H9 (cell line): ENCODE measurements at regions not wholly inside any gene's neighbourhood (a gene's known extent, or its start where the extent isn't known, plus 50 kb on each side); places are given as distances from the start of the nearest gene placed in this dataset.

Experiments used
- DNase-seq: peaks from one replicate; pipeline ENCODE4 v3.0.0-alpha.2; 2017
- H2AFZ ChIP-seq: one replicate; pipeline ENCODE4 v1.6.1; 2013; ENCODE audit warnings: mild to moderate bottlenecking, low read length, control low read depth, moderate library complexity
- H2AK5ac ChIP-seq: 2 replicates; pipeline ENCODE4 v1.6.1; 2013; ENCODE audit warnings: low read length, control low read depth, mixed read lengths; ENCODE audit not compliant: insufficient read length
- H2BK120ac ChIP-seq: one replicate; pipeline ENCODE4 v1.6.1; 2013; ENCODE audit warnings: low read depth, mild to moderate bottlenecking, low read length, control low read depth, inconsistent platforms; ENCODE audit not compliant: poor library complexity, severe bottlenecking
- H2BK12ac ChIP-seq: 2 replicates; pipeline ENCODE4 v1.6.1; 2013; ENCODE audit warnings: low read length, control low read depth, mixed read lengths, low read depth; ENCODE audit not compliant: insufficient read length
- H2BK15ac ChIP-seq: 2 replicates; pipeline ENCODE4 v1.6.1; 2013; ENCODE audit warnings: low read depth, low read length, control low read depth
- H2BK20ac ChIP-seq: one replicate; pipeline ENCODE4 v1.6.1; 2013; ENCODE audit warnings: low read depth, mild to moderate bottlenecking, low read length, control low read depth, inconsistent platforms; ENCODE audit not compliant: poor library complexity, severe bottlenecking
- H2BK5ac ChIP-seq: 2 replicates; pipeline ENCODE4 v1.6.1; 2013; ENCODE audit warnings: low read length, control low read depth, mixed read lengths; ENCODE audit not compliant: insufficient read length
- H3K14ac ChIP-seq: 2 replicates; pipeline ENCODE4 v1.6.1; 2013; ENCODE audit warnings: low read length, control low read depth; ENCODE audit not compliant: insufficient read depth
- H3K18ac ChIP-seq: 2 replicates; pipeline ENCODE4 v1.6.1; 2013; ENCODE audit warnings: low read depth, mild to moderate bottlenecking, mixed read lengths, low read length, control low read depth; ENCODE audit not compliant: insufficient read length
- H3K23ac ChIP-seq: 2 replicates; pipeline ENCODE4 v1.6.1; 2013; ENCODE audit warnings: low read length, control low read depth, mixed read lengths, low read depth; ENCODE audit not compliant: insufficient read length
- H3K23me2 ChIP-seq: 2 replicates; pipeline ENCODE4 v1.6.1; 2013; ENCODE audit warnings: low read depth, mild to moderate bottlenecking, mixed read lengths, low read length, control low read depth; ENCODE audit not compliant: insufficient read length, poor library complexity, severe bottlenecking
- H3K27ac ChIP-seq: 2 replicates; pipeline ENCODE4 v1.5.1; 2013; ENCODE audit warnings: low read length, control low read depth, mixed read lengths, low read depth; ENCODE audit not compliant: insufficient read length
- H3K27me3 ChIP-seq: 2 replicates; pipeline ENCODE4 v1.6.1; 2013; ENCODE audit warnings: low read length, control low read depth, inconsistent platforms; ENCODE audit not compliant: insufficient read depth
- H3K4ac ChIP-seq: 2 replicates; pipeline ENCODE4 v1.6.1; 2013; ENCODE audit warnings: low read depth, mild to moderate bottlenecking, control low read depth, inconsistent platforms, low read length, moderate library complexity
- H3K4me1 ChIP-seq: 2 replicates; pipeline ENCODE4 v1.6.1; 2013; ENCODE audit warnings: low read length, control low read depth, inconsistent platforms; ENCODE audit not compliant: insufficient read depth
- H3K4me2 ChIP-seq: 2 replicates; pipeline ENCODE4 v1.6.1; 2013; ENCODE audit warnings: low read length, control low read depth, mixed read lengths; ENCODE audit not compliant: insufficient read length, insufficient read depth
- H3K56ac ChIP-seq: 2 replicates; pipeline ENCODE4 v1.6.1; 2013; ENCODE audit warnings: low read depth, mild to moderate bottlenecking, mixed read lengths, low read length, control low read depth; ENCODE audit not compliant: insufficient read length
- H3K79me1 ChIP-seq: 2 replicates; pipeline ENCODE4 v1.6.1; 2013; ENCODE audit warnings: low read depth, mild to moderate bottlenecking, moderate library complexity, low read length, control low read depth, inconsistent platforms; ENCODE audit not compliant: insufficient read depth, poor library complexity, severe bottlenecking
- H3K79me2 ChIP-seq: 2 replicates; pipeline ENCODE4 v1.6.1; 2013; ENCODE audit warnings: low read length, control low read depth, inconsistent platforms; ENCODE audit not compliant: insufficient read depth
- H3K9ac ChIP-seq: 2 replicates; pipeline ENCODE4 v1.6.1; 2013; ENCODE audit warnings: low read length, control low read depth, mixed read lengths; ENCODE audit not compliant: insufficient read length; ENCODE audit errors: extremely low read depth
- H3K9me3 ChIP-seq: one replicate; pipeline ENCODE4 v1.6.1; 2013; ENCODE audit warnings: low read depth, low read length, inconsistent platforms; ENCODE audit not compliant: control insufficient read depth
- H3T11ph ChIP-seq: one replicate; pipeline ENCODE4 v1.6.1; 2013; ENCODE audit warnings: mild to moderate bottlenecking, low read length, control low read depth, inconsistent platforms
- H4K20me1 ChIP-seq: one replicate; pipeline ENCODE4 v1.6.1; 2013; ENCODE audit not compliant: control insufficient read depth, insufficient read length, insufficient read depth
- H4K5ac ChIP-seq: 2 replicates; pipeline ENCODE4 v1.6.1; 2013; ENCODE audit warnings: low read depth, mild to moderate bottlenecking, mixed read lengths, low read length, control low read depth; ENCODE audit not compliant: insufficient read length
- H4K8ac ChIP-seq: replicated peaks from 2 replicates; pipeline ENCODE4 v1.6.1; 2013; ENCODE audit warnings: low read length, control low read depth, mixed read lengths, low read depth; ENCODE audit not compliant: insufficient read length
- H4K91ac ChIP-seq: 2 replicates; pipeline ENCODE4 v1.6.1; 2013; ENCODE audit warnings: low read depth, mild to moderate bottlenecking, moderate library complexity, mixed read lengths, low read length, control low read depth; ENCODE audit not compliant: insufficient read length
- H3K27ac Mint-ChIP-seq, 3 experiments: 2 replicates in 2 of 3; 3 replicates in 1 of 3; pipeline ENCODE4 v1.8.0; 2020 to 2021; ENCODE audit warnings: mixed read lengths in 3 of 3, mild to moderate bottlenecking in 1 of 3, moderate library complexity in 1 of 3
- H3K27me3 Mint-ChIP-seq: 2 replicates; pipeline ENCODE4 v1.8.0; 2021; ENCODE audit warnings: low read depth, mild to moderate bottlenecking, moderate library complexity, mixed read lengths
- H3K36me3 Mint-ChIP-seq, 3 experiments: 2 replicates in 2 of 3; 3 replicates in 1 of 3; pipeline ENCODE4 v1.8.0; 2020 to 2021; ENCODE audit warnings: low read depth in 3 of 3, mixed read lengths in 3 of 3; ENCODE audit not compliant: insufficient read depth in 1 of 3
- H3K4me1 Mint-ChIP-seq, 2 experiments: 2 replicates each; pipeline ENCODE4 v1.8.0; 2020; ENCODE audit warnings: mixed read lengths in 2 of 2
- H3K4me3 Mint-ChIP-seq, 2 experiments: 2 replicates in 1 of 2; 3 replicates in 1 of 2; pipeline ENCODE4 v1.8.0; 2020 to 2021; ENCODE audit warnings: mild to moderate bottlenecking in 2 of 2, mixed read lengths in 2 of 2, moderate library complexity in 1 of 2
- H3K9me3 Mint-ChIP-seq, 2 experiments: 2 replicates in 1 of 2; 3 replicates in 1 of 2; pipeline ENCODE4 v1.8.0; 2020; ENCODE audit warnings: mild to moderate bottlenecking in 2 of 2, mixed read lengths in 2 of 2, moderate library complexity in 1 of 2
- TF ChIP-seq, protein P1 (sequence below): fragments of 200-600 bp; sonication (generic); conservative IDR thresholded peaks from 3 replicates; pipeline ENCODE4 v1.8.0; 2021; ENCODE audit warnings: antibody characterized with exemption, mild to moderate bottlenecking

DNA sequence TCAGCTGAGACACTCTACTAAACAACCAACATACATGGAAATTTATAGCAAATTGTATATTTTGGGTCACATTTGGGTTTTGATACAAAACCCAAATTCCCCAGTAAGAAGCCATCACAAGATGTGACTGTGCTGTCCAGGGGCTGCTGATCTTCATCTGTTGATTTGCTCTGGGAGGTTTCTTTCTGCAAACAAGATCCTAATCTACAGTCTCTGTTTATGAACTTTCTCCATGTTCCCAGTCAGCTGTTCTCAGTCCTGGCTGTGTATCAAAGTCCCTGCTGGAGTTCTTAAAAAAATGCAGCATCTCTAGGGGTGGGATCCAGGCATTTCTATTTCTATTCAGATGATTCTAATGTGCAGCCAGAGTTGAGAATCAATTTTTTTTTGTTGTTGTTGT, 85.1 kb downstream of the ATP23 start:
- no peaks in the 10 kb centered on the region for H3K23me2 ChIP-seq
- Mint-ChIP-seq H3K4me3 (no peak overlapping the region), H3K27ac (no peak overlapping the region), H3K27me3 (no peaks in the 10 kb centered on the region; the same call in 1 of the 2 replicates), H3K9me3 (peaks cover 24 to 37% of the 10 kb centered on the region in 2 experiments), H3K36me3 (peaks cover 6 to 33% (median 18%) of the 10 kb centered on the region in 3 experiments; a peak in 6 of 7 replicates), H3K4me1 (peaks cover 16 to 18% of the 10 kb centered on the region in 2 experiments)
- peaks cover 3% of the 10 kb centered on the region for H3K9me3 ChIP-seq
- no peaks in the 10 kb centered on the region for H3K27me3 ChIP-seq
- no peaks in the 10 kb centered on the region for H4K20me1 ChIP-seq
- H3T11ph ChIP-seq: no peak overlapping the region
- no peak overlapping the region for H3K4ac ChIP-seq
- no peak overlapping the region for H2BK15ac ChIP-seq
- no peaks in the 10 kb centered on the region for H3K4me1 ChIP-seq
- H2AK5ac ChIP-seq: no peak overlapping the region
- no peak overlapping the region for H2BK120ac ChIP-seq
- H3K79me2 ChIP-seq: no peaks in the 10 kb centered on the region
- no peak overlapping the region for H4K5ac ChIP-seq
- no peak overlapping the region for H2BK20ac ChIP-seq
- no peaks in the 10 kb centered on the region for H3K79me1 ChIP-seq
- no peak overlapping the region for H3K18ac ChIP-seq
- no peak overlapping the region for H2BK12ac ChIP-seq
- DNase-seq: no peak
- H2BK5ac ChIP-seq: no peak overlapping the region
- H2AFZ ChIP-seq: no peak overlapping the region
- TF ChIP-seq, protein P1, sequence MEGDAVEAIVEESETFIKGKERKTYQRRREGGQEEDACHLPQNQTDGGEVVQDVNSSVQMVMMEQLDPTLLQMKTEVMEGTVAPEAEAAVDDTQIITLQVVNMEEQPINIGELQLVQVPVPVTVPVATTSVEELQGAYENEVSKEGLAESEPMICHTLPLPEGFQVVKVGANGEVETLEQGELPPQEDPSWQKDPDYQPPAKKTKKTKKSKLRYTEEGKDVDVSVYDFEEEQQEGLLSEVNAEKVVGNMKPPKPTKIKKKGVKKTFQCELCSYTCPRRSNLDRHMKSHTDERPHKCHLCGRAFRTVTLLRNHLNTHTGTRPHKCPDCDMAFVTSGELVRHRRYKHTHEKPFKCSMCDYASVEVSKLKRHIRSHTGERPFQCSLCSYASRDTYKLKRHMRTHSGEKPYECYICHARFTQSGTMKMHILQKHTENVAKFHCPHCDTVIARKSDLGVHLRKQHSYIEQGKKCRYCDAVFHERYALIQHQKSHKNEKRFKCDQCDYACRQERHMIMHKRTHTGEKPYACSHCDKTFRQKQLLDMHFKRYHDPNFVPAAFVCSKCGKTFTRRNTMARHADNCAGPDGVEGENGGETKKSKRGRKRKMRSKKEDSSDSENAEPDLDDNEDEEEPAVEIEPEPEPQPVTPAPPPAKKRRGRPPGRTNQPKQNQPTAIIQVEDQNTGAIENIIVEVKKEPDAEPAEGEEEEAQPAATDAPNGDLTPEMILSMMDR: no peak
- no peak overlapping the region for H3K9ac ChIP-seq
- H3K4me2 ChIP-seq: no peak overlapping the region
- H3K27ac ChIP-seq: no peak overlapping the region
- H4K8ac ChIP-seq: no peak overlapping the region
- no peak overlapping the region for H4K91ac ChIP-seq
- H3K14ac ChIP-seq: no peak overlapping the region
- H3K56ac ChIP-seq: no peak overlapping the region
- no peak overlapping the region for H3K23ac ChIP-seq
